A172 (cell line): ENCODE measurements at regions not wholly inside any gene's neighbourhood (a gene's known extent, or its start where the extent isn't known, plus 50 kb on each side); places are given as distances from the start of the nearest gene placed in this dataset.

Source experiments
- DNase-seq: peaks from one replicate; pipeline ENCODE4 v3.0.0-alpha.2; 2015; ENCODE audit warnings: low spot score

- DNase-seq, result no peak
Measured at GRCh38 chr4:24476282-24476681, 108.1 kb downstream of the DHX15 start.

GRCh38 chr4:24475756-24476155 is 108.6 kb downstream of the DHX15 start:
- DNase-seq, result no peak

GRCh38 chr4:24473309-24473721 is 111.0 kb downstream of the DHX15 start:
- peak; percentile 44 for DNase-seq

GRCh38 chr4:24472514-24473308 is 111.6 kb downstream of the DHX15 start:
- DNase-seq, result peak; percentile 56

- DNase-seq, result no peak
Measured at GRCh38 chr4:24472161-24472510, 112.2 kb downstream of the DHX15 start.

DNA sequence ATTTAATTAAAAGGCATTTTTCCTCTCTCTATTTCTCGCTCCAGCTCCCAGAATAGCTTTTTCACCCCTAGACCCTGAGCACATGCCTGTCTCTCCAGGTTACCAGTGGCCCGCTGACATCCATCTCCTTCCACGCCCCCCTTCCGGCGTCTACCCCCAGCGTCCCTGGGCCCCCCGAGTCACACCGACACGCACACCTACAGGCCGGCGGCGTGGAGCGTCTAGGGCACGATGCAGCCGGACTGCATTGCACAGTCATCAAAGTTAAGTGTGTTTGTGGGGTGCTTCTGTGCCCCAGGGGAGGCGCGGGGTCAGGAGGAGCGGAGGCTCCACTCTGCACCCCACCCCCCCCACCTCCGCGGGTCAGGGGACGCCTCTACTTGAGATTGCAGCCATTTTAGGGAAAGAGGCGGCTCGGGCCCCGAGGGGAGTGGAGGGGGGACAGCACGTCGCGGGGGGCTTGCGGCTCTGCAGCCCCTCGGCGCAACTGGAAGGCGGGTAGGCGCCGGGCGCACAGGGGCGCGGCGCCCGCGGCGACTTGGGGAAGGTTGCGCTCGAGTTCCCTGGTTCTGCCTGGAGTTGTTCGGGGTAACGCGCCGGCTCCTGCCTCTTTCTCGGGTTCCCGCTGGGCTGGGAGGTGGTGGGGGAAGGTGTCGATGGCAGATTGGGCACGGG is 112.7 kb downstream of the DHX15 start:
- DNase-seq, result no peak

DNA sequence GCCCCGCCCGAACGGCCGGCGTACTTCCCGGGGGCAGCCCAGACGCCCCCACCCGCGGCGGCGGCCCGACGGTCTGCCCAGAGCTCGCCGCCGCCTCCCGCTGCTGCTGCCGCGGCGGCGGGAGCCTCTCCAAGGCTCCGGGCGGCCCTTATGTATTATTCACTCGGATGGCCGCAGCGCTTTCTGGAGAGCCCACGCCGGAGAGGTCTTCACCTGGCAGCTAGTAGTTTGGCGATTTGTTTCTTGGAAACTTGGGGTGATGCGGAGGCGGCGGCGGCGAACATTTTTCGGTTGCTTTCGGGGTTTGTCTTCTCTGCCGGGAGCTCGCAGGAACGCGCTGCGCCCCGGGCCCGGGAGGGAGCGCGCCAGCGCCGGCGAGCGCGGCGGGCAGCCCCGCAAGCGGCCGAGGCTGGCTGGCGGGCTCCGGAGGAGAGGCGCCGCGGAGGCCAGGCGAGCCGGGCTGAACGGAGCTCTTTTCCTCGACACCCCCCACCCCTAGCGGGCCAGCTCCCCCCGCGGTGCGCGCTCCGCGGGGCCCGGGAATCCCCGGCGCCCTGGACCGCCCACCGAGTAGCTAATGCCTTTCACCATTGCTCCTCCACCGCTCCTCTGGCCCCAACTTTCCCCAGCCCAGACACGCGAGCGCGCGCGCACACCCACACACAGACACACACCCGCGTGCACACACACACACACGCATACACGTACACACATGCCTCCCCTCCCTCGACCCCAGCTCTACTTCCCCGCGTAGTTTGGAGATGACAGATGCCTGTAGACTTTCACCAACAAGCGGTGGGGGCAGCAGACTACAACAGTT is 113.5 kb downstream of the DHX15 start:
- no peak for DNase-seq

DNA sequence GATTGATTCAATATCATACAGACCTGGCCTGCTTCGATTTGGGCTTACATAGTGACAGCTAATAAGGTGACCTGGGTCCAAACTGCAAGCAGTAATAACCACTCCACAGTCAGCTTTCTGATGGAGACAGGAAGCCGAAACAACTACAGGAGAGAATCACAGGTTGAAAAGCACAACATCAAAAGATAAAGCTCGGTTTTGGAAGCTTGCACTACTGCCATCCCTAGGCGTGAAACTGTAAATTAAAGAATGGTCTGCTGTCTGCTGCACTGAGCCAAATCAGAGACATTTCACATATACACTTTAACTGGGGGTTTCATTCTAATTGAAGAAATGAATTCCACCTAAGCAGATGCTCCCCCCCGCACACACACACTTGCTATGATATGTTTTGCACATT is 116.3 kb downstream of the DHX15 start:
- DNase-seq, result no peak

DNA sequence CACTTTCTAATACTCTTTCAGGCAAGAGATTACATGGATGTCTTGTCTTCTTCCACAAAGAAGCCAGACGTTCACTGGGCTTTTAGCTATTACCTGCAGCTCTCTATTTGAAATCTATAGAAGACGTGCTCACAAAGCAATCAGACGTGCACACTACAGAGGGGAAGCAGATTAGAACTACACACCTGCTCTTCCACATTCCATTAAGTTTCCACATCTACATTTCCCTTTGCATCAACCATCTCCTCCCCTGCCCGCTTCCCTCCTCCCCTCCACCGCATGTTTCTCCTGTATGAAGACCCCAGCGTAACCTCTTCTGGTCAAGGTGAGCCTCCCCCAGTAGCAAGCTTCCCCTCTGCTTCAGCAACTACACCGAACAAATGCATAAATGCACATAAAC is 119.8 kb downstream of the DHX15 start:
- DNase-seq, result no peak

- DNase-seq, result no peak
Measured at GRCh38 chr4:24456431-24456830, 127.9 kb downstream of the DHX15 start.

DNA sequence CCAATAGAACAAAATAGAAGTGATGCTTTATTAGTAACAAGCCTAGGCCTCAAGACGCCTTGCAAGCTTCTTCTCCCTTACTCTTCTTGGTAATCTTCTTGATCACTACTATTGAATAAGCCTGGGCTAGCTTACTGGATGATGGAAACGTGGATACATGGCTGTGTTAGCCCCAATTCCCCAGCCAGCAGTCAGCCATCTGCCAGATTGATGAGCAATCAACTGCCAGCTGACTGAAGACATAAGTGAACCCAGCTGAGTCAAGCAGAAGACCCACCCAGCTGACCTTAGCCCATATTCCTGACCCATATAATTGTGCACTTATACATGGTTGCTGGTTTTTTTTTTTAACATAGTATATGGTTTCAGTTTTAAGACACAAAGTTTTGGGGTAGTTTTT is 130.4 kb downstream of the DHX15 start:
- DNase-seq, result no peak

- DNase-seq, result no peak
Measured at GRCh38 chr4:24451870-24452269, 132.5 kb downstream of the DHX15 start.

- DNase-seq, result no peak
Measured at GRCh38 chr4:24443200-24443599, 141.2 kb downstream of the DHX15 start.

DNA sequence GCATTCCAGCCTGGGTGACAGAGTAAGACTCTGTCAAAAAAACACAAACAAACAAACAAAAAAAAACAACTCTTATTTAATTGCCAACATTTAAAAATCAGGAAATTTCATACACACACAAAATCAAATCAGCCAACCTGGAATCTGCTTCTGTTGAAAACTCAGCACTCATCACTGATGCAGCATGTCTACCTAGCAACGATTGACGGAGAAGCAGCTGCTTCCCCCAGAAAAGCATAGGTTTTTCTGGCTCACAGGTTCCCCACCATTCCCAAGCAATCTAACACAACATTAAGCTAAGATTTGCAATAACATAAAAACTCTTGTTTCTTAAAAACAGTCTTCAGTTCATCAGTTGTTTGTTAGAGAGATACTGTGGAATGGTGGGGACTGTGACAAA is 143.6 kb downstream of the DHX15 start:
- DNase-seq, result no peak

DNA sequence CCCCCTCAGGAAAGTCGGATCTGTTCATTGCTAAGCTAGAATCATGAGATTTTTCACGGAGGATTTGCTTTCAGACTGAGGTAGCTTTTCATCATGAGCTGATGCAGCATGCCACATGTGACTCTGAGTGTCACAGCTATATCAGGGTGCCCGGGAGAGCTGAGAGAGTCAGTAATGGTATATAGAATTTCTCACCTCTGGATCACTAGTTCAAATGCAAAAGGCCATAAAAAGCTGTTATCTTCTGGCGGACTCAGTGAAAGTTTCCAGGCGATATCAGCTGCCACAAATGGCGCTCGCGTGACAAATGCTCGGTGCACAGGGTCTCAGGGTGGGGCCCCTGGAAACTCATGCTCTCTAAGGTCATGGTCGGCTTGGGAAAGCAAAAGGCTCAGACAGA is 150.1 kb downstream of the DHX15 start:
- DNase-seq, result no peak

- no peak for DNase-seq
Measured at GRCh38 chr4:24433515-24434214, 150.7 kb downstream of the DHX15 start.

DNA sequence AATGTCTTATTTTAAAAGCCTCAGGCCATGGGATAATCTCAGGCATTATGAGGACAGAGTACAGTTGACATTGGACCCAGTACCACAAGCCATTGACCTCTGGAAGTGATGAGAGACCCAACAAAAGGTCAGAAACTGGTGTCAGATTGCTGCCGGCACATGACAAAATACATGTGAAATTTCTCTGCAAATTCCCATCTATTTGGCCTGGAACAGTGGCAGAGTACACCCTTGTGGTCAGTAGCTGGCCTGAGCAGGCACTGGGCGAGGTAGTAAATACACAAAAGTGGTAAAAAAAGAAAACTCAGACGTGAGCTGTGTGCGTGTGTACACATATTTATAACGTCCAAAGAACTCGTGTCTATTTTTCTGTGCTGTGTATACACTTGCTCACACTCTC is 155.5 kb downstream of the DHX15 start:
- DNase-seq, result no peak

GRCh38 chr4:24426557-24426956 is 157.8 kb downstream of the DHX15 start:
- DNase-seq, result no peak

- no peak for DNase-seq
Measured at GRCh38 chr4:24425863-24426262, 158.5 kb downstream of the DHX15 start.

DNA sequence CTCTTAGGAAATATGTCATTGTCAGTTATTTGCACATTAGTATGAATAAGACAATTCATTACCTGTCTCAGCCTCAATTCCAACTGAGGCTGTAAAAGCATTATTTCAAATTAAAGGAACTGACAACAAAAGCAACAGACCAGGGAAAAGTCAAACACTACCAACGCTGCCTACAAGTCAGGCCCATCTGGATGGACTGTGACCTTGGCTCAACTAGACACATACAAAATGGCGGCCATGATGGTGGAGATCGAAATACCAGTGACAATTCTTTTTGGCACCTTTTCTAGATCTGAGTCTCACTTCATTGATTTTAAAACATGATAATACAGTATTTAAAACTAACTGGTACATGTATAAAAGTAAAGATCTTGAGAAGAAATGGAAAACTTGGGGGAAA is 160.7 kb downstream of the DHX15 start:
- no peak for DNase-seq

DNA sequence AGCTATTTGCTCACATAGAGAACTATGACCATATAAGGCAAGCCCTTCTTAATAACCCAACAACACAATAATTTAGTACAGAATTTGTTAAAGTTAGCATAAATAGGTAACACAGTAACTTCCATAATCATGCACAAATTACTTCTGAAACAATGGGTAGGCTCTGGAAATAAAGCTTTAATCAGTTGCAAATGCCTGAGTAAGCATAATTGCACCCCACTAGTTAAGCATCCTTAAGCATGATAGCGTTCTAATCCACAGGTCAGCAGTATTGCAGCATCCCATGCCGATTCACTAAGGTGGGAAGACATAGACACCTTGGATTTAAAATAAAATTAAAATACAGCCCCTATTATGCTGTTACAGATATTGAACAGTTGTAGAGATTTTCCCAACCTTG is 161.7 kb downstream of the DHX15 start:
- no peak for DNase-seq
